HG02970 (cell line): ENCODE measurements at regions not wholly inside any gene's neighbourhood (a gene's known extent, or its start where the extent isn't known, plus 50 kb on each side); places are given as distances from the start of the nearest gene placed in this dataset.
"Not testable (repeated sequence)": the region's sequence is repeated elsewhere in the genome, so short reads cannot be mapped to it uniquely, and the experiment has no call there.

Source experiments
- ATAC-seq: cut with Tn5 transposase; IDR thresholded peaks from one replicate; pipeline ENCODE4 v1.9.1; 2021; ENCODE audit warnings: mild to moderate bottlenecking, moderate library complexity, moderate number of reproducible peaks; ENCODE audit not compliant: unreplicated experiment, low FRiP score

GRCh38 chr13:44853641-44854040 lies 135.6 kb downstream of the NUFIP1 start:
- no peak for ATAC-seq

GRCh38 chr13:44848920-44849676 lies 140.2 kb downstream of the NUFIP1 start:
- ATAC-seq: no peak

GRCh38 chr13:44845281-44846058 lies 143.8 kb downstream of the NUFIP1 start:
- not testable (repeated sequence) for ATAC-seq

GRCh38 chr13:44844786-44845185 lies 144.5 kb downstream of the NUFIP1 start:
- ATAC-seq: no peak

- ATAC-seq: no peak
Measured at GRCh38 chr13:44843403-44843802, 145.9 kb downstream of the NUFIP1 start.

GRCh38 chr13:44842158-44842557 lies 147.1 kb downstream of the NUFIP1 start:
- no peak for ATAC-seq

- no peak for ATAC-seq
Measured at GRCh38 chr13:44840131-44840530, 149.1 kb downstream of the NUFIP1 start.

GRCh38 chr13:44837250-44837649 lies 152.0 kb downstream of the NUFIP1 start:
- ATAC-seq: no peak

GRCh38 chr13:44834404-44834803 lies 154.9 kb downstream of the NUFIP1 start:
- no peak for ATAC-seq

- ATAC-seq: no peak
Measured at GRCh38 chr13:44833626-44834025, 155.6 kb downstream of the NUFIP1 start.

GRCh38 chr13:44833139-44833538 lies 156.1 kb downstream of the NUFIP1 start:
- ATAC-seq: no peak

GRCh38 chr13:44826591-44827350 lies 162.5 kb downstream of the NUFIP1 start:
- no peak for ATAC-seq

- ATAC-seq: no peak
Measured at GRCh38 chr13:44825953-44826352, 163.3 kb downstream of the NUFIP1 start.

- ATAC-seq: not testable (repeated sequence)
Measured at GRCh38 chr13:44823555-44823954, 165.7 kb downstream of the NUFIP1 start.

GRCh38 chr13:44822291-44822690 lies 167.0 kb downstream of the NUFIP1 start:
- no peak for ATAC-seq

- ATAC-seq: no peak
Measured at GRCh38 chr13:44819772-44820171, 169.5 kb downstream of the NUFIP1 start.

- ATAC-seq: no peak
Measured at GRCh38 chr13:44819245-44819644, 170.0 kb downstream of the NUFIP1 start.

GRCh38 chr13:44818428-44818827 lies 170.8 kb downstream of the NUFIP1 start:
- no peak for ATAC-seq

- ATAC-seq: no peak
Measured at GRCh38 chr13:44818016-44818415, 171.3 kb downstream of the NUFIP1 start.

- no peak for ATAC-seq
Measured at GRCh38 chr13:44817131-44817671, 172.1 kb downstream of the NUFIP1 start.

GRCh38 chr13:44816701-44817100 lies 172.6 kb downstream of the NUFIP1 start:
- no peak for ATAC-seq
